Hepatocyte (in vitro differentiated cells): ENCODE measurements at regions not wholly inside any gene's neighbourhood (a gene's known extent, or its start where the extent isn't known, plus 50 kb on each side); places are given as distances from the start of the nearest gene placed in this dataset.

ENCODE experiments used
- DNase-seq: peaks from one replicate; pipeline ENCODE4 v3.0.0-alpha.2; 2016; ENCODE audit warnings: low spot score
- H2AFZ ChIP-seq: fragments of 200-600 bp; sonication (generic); 2 replicates; pipeline ENCODE4 v1.6.0; 2016; ENCODE audit warnings: antibody characterized with exemption, mild to moderate bottlenecking
- H3K27ac ChIP-seq: fragments of 200-600 bp; sonication (generic); 2 replicates; pipeline ENCODE4 v1.5.1; 2016; ENCODE audit warnings: mild to moderate bottlenecking
- H3K27me3 ChIP-seq: fragments of 200-600 bp; sonication (generic); 2 replicates; pipeline ENCODE4 v1.6.1; 2016
- H3K36me3 ChIP-seq: fragments of 200-600 bp; sonication (generic); replicated peaks from 2 replicates; pipeline ENCODE4 v1.5.1; 2016; ENCODE audit warnings: low read depth; ENCODE audit not compliant: insufficient read depth
- H3K4me1 ChIP-seq: fragments of 200-600 bp; sonication (generic); 2 replicates; pipeline ENCODE4 v1.5.1; 2016; ENCODE audit warnings: mild to moderate bottlenecking, moderate library complexity; ENCODE audit not compliant: insufficient read depth
- H3K4me2 ChIP-seq: fragments of 200-600 bp; sonication (generic); 2 replicates; pipeline ENCODE4 v1.6.0; 2016
- H3K4me3 ChIP-seq: fragments of 200-600 bp; sonication (generic); 2 replicates; pipeline ENCODE4 v1.5.1; 2016; ENCODE audit warnings: mild to moderate bottlenecking
- H3K79me2 ChIP-seq: fragments of 200-600 bp; sonication (generic); 2 replicates; pipeline ENCODE4 v1.6.0; 2017; ENCODE audit warnings: mild to moderate bottlenecking
- H3K9me2 ChIP-seq: fragments of 200-600 bp; sonication (generic); replicated peaks from 2 replicates; pipeline ENCODE4 v1.6.0; 2017; ENCODE audit warnings: mild to moderate bottlenecking; ENCODE audit not compliant: insufficient read depth
- H3K9me3 ChIP-seq: fragments of 200-600 bp; sonication (generic); 2 replicates; pipeline ENCODE4 v1.5.1; 2016; ENCODE audit warnings: low read depth, mild to moderate bottlenecking
- H4K20me1 ChIP-seq: fragments of 200-600 bp; sonication (generic); 2 replicates; pipeline ENCODE4 v1.6.0; 2016; ENCODE audit warnings: mild to moderate bottlenecking; ENCODE audit not compliant: insufficient read depth, poor library complexity, severe bottlenecking
- CTCF ChIP-seq: fragments of 200-600 bp; sonication (generic); IDR thresholded peaks from 2 replicates; pipeline ENCODE4 v1.5.1; 2016; ENCODE audit warnings: antibody characterized with exemption, mild to moderate bottlenecking; ENCODE audit not compliant: poor library complexity
- EZH2 ChIP-seq: fragments of 200-600 bp; sonication (generic); IDR thresholded peaks from 2 replicates; pipeline ENCODE4 v1.6.1; 2016; ENCODE audit warnings: antibody characterized with exemption, mild to moderate bottlenecking, borderline replicate concordance
- EZH2phosphoT487 ChIP-seq: fragments of 200-600 bp; sonication (generic); IDR thresholded peaks from one replicate; pipeline ENCODE4 v1.6.1; 2018; ENCODE audit warnings: antibody characterized with exemption, mild to moderate bottlenecking, low read depth, moderate library complexity; ENCODE audit not compliant: unreplicated experiment, severe bottlenecking
- WGBS: methylation state at CpG from one replicate; pipeline ENCODE4 v1.1.6; 2016; ENCODE audit warnings: low lambda C conversion rate; ENCODE audit errors: missing lambda C conversion rate; 5-methylcytosine and 5-hydroxymethylcytosine counted together

- H3K79me2 ChIP-seq, result no peaks in the 10 kb centered on the region
- peaks cover 6% of the 10 kb centered on the region for H3K4me1 ChIP-seq
- 86% methylated on average over 13 of the region's 13 CpGs for WGBS
- no peaks in the 10 kb centered on the region for H3K27me3 ChIP-seq
- no peak overlapping the region for H2AFZ ChIP-seq
- DNase-seq, result no peak
- no peak overlapping the region for H3K4me3 ChIP-seq
- H3K9me3 ChIP-seq, result no peaks in the 10 kb centered on the region
- no peak overlapping the region for H3K4me2 ChIP-seq
- TF ChIP-seq EZH2phosphoT487, result no peak
- no peak for TF ChIP-seq CTCF
- TF ChIP-seq EZH2, result no peak
- no peaks in the 10 kb centered on the region for H3K9me2 ChIP-seq
- peak overlapping the region; percentile 39 for H3K27ac ChIP-seq
- no peaks in the 10 kb centered on the region for H4K20me1 ChIP-seq
- no peaks in the 10 kb centered on the region for H3K36me3 ChIP-seq
These were observed 241.8 kb downstream of the TTLL2 start for GRCh38 chr6:167566711-167567141.

- no peak overlapping the region for H3K4me3 ChIP-seq
- H3K9me2 ChIP-seq, result no peaks in the 10 kb centered on the region
- H3K9me3 ChIP-seq, result no peaks in the 10 kb centered on the region
- 88% methylated on average over 26 of the region's 26 CpGs for WGBS
- H4K20me1 ChIP-seq, result no peaks in the 10 kb centered on the region
- no peaks in the 10 kb centered on the region for H3K27me3 ChIP-seq
- H3K79me2 ChIP-seq, result no peaks in the 10 kb centered on the region
- no peak for TF ChIP-seq EZH2phosphoT487
- no peak for TF ChIP-seq EZH2
- no peak for TF ChIP-seq CTCF
- peak overlapping the region; percentile 39 for H3K27ac ChIP-seq
- H2AFZ ChIP-seq, result no peak overlapping the region
- no peak for DNase-seq
- H3K4me1 ChIP-seq, result peaks cover 6% of the 10 kb centered on the region
- H3K4me2 ChIP-seq, result no peak overlapping the region
- H3K36me3 ChIP-seq, result no peaks in the 10 kb centered on the region
These were observed 242.5 kb downstream of the TTLL2 start for GRCh38 chr6:167567142-167568033.

GRCh38 chr6:167568407-167569024 is 243.6 kb downstream of the TTLL2 start:
- no peak overlapping the region for H3K4me3 ChIP-seq
- no peaks in the 10 kb centered on the region for H3K79me2 ChIP-seq
- H3K27me3 ChIP-seq, result no peaks in the 10 kb centered on the region
- WGBS, result 93% methylated on average over 18 of the region's 18 CpGs
- H3K9me2 ChIP-seq, result no peaks in the 10 kb centered on the region
- H3K27ac ChIP-seq, result no peak overlapping the region
- no peaks in the 10 kb centered on the region for H4K20me1 ChIP-seq
- H3K9me3 ChIP-seq, result no peaks in the 10 kb centered on the region
- no peak for DNase-seq
- H3K36me3 ChIP-seq, result no peaks in the 10 kb centered on the region
- TF ChIP-seq EZH2 (no peak), CTCF (no peak), EZH2phosphoT487 (no peak)
- H3K4me1 ChIP-seq, result peaks cover 6% of the 10 kb centered on the region
- no peak overlapping the region for H2AFZ ChIP-seq
- H3K4me2 ChIP-seq, result no peak overlapping the region
